Karpas-422 (cell line): ENCODE measurements at regions not wholly inside any gene's neighbourhood (a gene's known extent, or its start where the extent isn't known, plus 50 kb on each side); places are given as distances from the start of the nearest gene placed in this dataset.

ENCODE experiments used
- DNase-seq: peaks from one replicate; pipeline ENCODE4 v3.0.0-alpha.2; 2015
- H2AFZ ChIP-seq: fragments of 200-600 bp; sonication (generic); 2 replicates; pipeline ENCODE4 v1.6.1; 2014; ENCODE audit warnings: antibody characterized with exemption, low read length, mixed read lengths
- H3K27ac ChIP-seq: fragments of 200-600 bp; sonication (generic); 2 replicates; pipeline ENCODE4 v1.5.1; 2014; ENCODE audit warnings: mild to moderate bottlenecking, low read length, moderate library complexity
- H3K27me3 ChIP-seq: fragments of 200-600 bp; sonication (generic); 2 replicates; pipeline ENCODE4 v1.6.1; 2014; ENCODE audit warnings: low read length, mixed read lengths
- H3K36me3 ChIP-seq: fragments of 200-600 bp; sonication (generic); 2 replicates; pipeline ENCODE4 v1.6.1; 2014; ENCODE audit warnings: low read length, mixed read lengths; ENCODE audit not compliant: insufficient read depth
- H3K4me1 ChIP-seq: fragments of 200-600 bp; sonication (generic); 2 replicates; pipeline ENCODE4 v1.6.1; 2014; ENCODE audit warnings: mild to moderate bottlenecking, low read length, mixed read lengths
- H3K4me2 ChIP-seq: fragments of 200-600 bp; sonication (generic); 2 replicates; pipeline ENCODE4 v1.6.1; 2014; ENCODE audit warnings: low read length, low read depth, mild to moderate bottlenecking; ENCODE audit not compliant: poor library complexity, severe bottlenecking
- H3K4me3 ChIP-seq: fragments of 200-600 bp; sonication (generic); 2 replicates; pipeline ENCODE4 v1.5.1; 2014; ENCODE audit warnings: mild to moderate bottlenecking, antibody characterized with exemption, low read length, mixed read lengths
- H3K79me2 ChIP-seq: fragments of 200-600 bp; sonication (generic); 2 replicates; pipeline ENCODE4 v1.6.1; 2014; ENCODE audit warnings: mild to moderate bottlenecking, low read length, mixed read lengths
- H3K9ac ChIP-seq: fragments of 200-600 bp; sonication (generic); 2 replicates; pipeline ENCODE4 v1.6.0; 2014; ENCODE audit warnings: low read length
- H3K9me2 ChIP-seq: fragments of 200-600 bp; sonication (generic), shearing (Covaris generic); replicated peaks from 2 replicates; pipeline ENCODE4 v1.6.0; 2014; ENCODE audit warnings: mild to moderate bottlenecking, low read length, moderate library complexity; ENCODE audit not compliant: insufficient read depth
- H3K9me3 ChIP-seq: fragments of 300-700, 200-600 bp; sonication (generic); 2 replicates; pipeline ENCODE4 v1.6.1; 2014; ENCODE audit warnings: low read length, mixed read lengths
- H4K20me1 ChIP-seq: fragments of 200-600 bp; sonication (generic); 2 replicates; pipeline ENCODE4 v1.6.1; 2014; ENCODE audit warnings: mild to moderate bottlenecking, antibody characterized with exemption, low read length, low read depth; ENCODE audit not compliant: insufficient read depth

- no peaks in the 10 kb centered on the region for H3K79me2 ChIP-seq
- H3K9me3 ChIP-seq: no peaks in the 10 kb centered on the region
- DNase-seq: no peak
- no peaks in the 10 kb centered on the region for H4K20me1 ChIP-seq
- no peak overlapping the region for H3K9ac ChIP-seq
- no peaks in the 10 kb centered on the region for H3K27me3 ChIP-seq
- H3K36me3 ChIP-seq: no peaks in the 10 kb centered on the region
- no peaks in the 10 kb centered on the region for H3K9me2 ChIP-seq
- no peak overlapping the region for H3K27ac ChIP-seq
- H3K4me1 ChIP-seq: no peaks in the 10 kb centered on the region
- H3K4me2 ChIP-seq: no peak overlapping the region
- no peak overlapping the region for H3K4me3 ChIP-seq
- H2AFZ ChIP-seq: no peak overlapping the region
These were observed 304.7 kb downstream of the RMST start for GRCh38 chr12:97767347-97767746.

GRCh38 chr12:97778111-97778510 is 315.5 kb downstream of the RMST start:
- no peaks in the 10 kb centered on the region for H3K79me2 ChIP-seq
- no peak overlapping the region for H3K4me3 ChIP-seq
- H3K9me3 ChIP-seq: no peaks in the 10 kb centered on the region
- H3K4me2 ChIP-seq: no peak overlapping the region
- H3K27me3 ChIP-seq: no peaks in the 10 kb centered on the region
- H2AFZ ChIP-seq: no peak overlapping the region
- no peaks in the 10 kb centered on the region for H3K36me3 ChIP-seq
- H3K9me2 ChIP-seq: no peaks in the 10 kb centered on the region
- peaks cover 5% of the 10 kb centered on the region; the same call in 1 of the 2 replicates for H3K4me1 ChIP-seq
- no peaks in the 10 kb centered on the region for H4K20me1 ChIP-seq
- no peak overlapping the region for H3K9ac ChIP-seq
- peak; percentile 52 for DNase-seq
- H3K27ac ChIP-seq: no peak overlapping the region

GRCh38 chr12:97781342-97781741 is 318.7 kb downstream of the RMST start:
- no peaks in the 10 kb centered on the region for H3K79me2 ChIP-seq
- no peaks in the 10 kb centered on the region for H3K36me3 ChIP-seq

GRCh38 chr12:97784904-97785303 is 322.3 kb downstream of the RMST start:
- Histone ChIP-seq H4K20me1 (no peaks in the 10 kb centered on the region), H3K9ac (no peak overlapping the region), H3K4me1 (no peaks in the 10 kb centered on the region), H3K36me3 (no peaks in the 10 kb centered on the region), H3K4me2 (no peak overlapping the region), H3K4me3 (no peak overlapping the region), H3K9me3 (no peaks in the 10 kb centered on the region), H3K79me2 (no peaks in the 10 kb centered on the region), H3K27me3 (no peaks in the 10 kb centered on the region), H3K27ac (no peak overlapping the region), H2AFZ (no peak overlapping the region), H3K9me2 (no peaks in the 10 kb centered on the region)
- no peak for DNase-seq

More at GRCh38 chr12:97781342-97781741, 318.7 kb downstream of the RMST start:
- Histone ChIP-seq H3K4me1 (peaks cover 5% of the 10 kb centered on the region; the same call in 1 of the 2 replicates), H3K4me3 (no peak overlapping the region), H3K9ac (no peak overlapping the region), H3K27ac (no peak overlapping the region), H3K27me3 (no peaks in the 10 kb centered on the region), H3K4me2 (no peak overlapping the region), H3K9me2 (no peaks in the 10 kb centered on the region), H4K20me1 (no peaks in the 10 kb centered on the region), H2AFZ (no peak overlapping the region), H3K9me3 (no peaks in the 10 kb centered on the region)
- no peak for DNase-seq

GRCh38 chr12:97790281-97790680 is 327.7 kb downstream of the RMST start:
- Histone ChIP-seq H3K9ac (no peak overlapping the region), H4K20me1 (no peaks in the 10 kb centered on the region)

GRCh38 chr12:97797473-97797872 is 334.9 kb downstream of the RMST start:
- Histone ChIP-seq H4K20me1 (no peaks in the 10 kb centered on the region), H3K9me2 (no peaks in the 10 kb centered on the region), H3K9ac (no peak overlapping the region), H3K79me2 (no peaks in the 10 kb centered on the region), H3K27me3 (no peaks in the 10 kb centered on the region; the same call in 1 of the 2 replicates), H3K9me3 (peaks cover 5% of the 10 kb centered on the region; the same call in 1 of the 2 replicates), H3K4me2 (no peak overlapping the region), H2AFZ (no peak overlapping the region), H3K36me3 (no peaks in the 10 kb centered on the region), H3K4me3 (no peak overlapping the region), H3K4me1 (no peaks in the 10 kb centered on the region), H3K27ac (no peak overlapping the region)
- no peak for DNase-seq

More at GRCh38 chr12:97790281-97790680, 327.7 kb downstream of the RMST start:
- no peaks in the 10 kb centered on the region for H3K9me2 ChIP-seq
- H3K27me3 ChIP-seq: no peaks in the 10 kb centered on the region; the same call in 1 of the 2 replicates
- no peak overlapping the region for H3K4me3 ChIP-seq
- no peaks in the 10 kb centered on the region for H3K4me1 ChIP-seq
- H3K27ac ChIP-seq: no peak overlapping the region
- H2AFZ ChIP-seq: no peak overlapping the region
- H3K79me2 ChIP-seq: no peaks in the 10 kb centered on the region
- H3K9me3 ChIP-seq: peaks cover 7% of the 10 kb centered on the region; the same call in 1 of the 2 replicates
- no peak overlapping the region for H3K4me2 ChIP-seq
- no peak for DNase-seq
- H3K36me3 ChIP-seq: no peaks in the 10 kb centered on the region

GRCh38 chr12:97800561-97800960 is 338.0 kb downstream of the RMST start:
- Histone ChIP-seq H3K4me3 (no peak overlapping the region), H3K36me3 (no peaks in the 10 kb centered on the region), H3K27ac (no peak overlapping the region), H2AFZ (no peak overlapping the region), H3K9ac (no peak overlapping the region), H3K9me3 (no peaks in the 10 kb centered on the region), H3K9me2 (no peaks in the 10 kb centered on the region), H3K4me1 (no peaks in the 10 kb centered on the region), H3K27me3 (no peaks in the 10 kb centered on the region), H3K4me2 (no peak overlapping the region), H4K20me1 (no peaks in the 10 kb centered on the region), H3K79me2 (no peaks in the 10 kb centered on the region)
- no peak for DNase-seq

- no peak for DNase-seq
- no peaks in the 10 kb centered on the region for H4K20me1 ChIP-seq
- H3K9me2 ChIP-seq: no peaks in the 10 kb centered on the region
- no peak overlapping the region for H3K9ac ChIP-seq
- no peaks in the 10 kb centered on the region for H3K79me2 ChIP-seq
- H3K27ac ChIP-seq: no peak overlapping the region
- H3K9me3 ChIP-seq: no peaks in the 10 kb centered on the region
- H3K4me3 ChIP-seq: no peak overlapping the region
- no peaks in the 10 kb centered on the region for H3K4me1 ChIP-seq
- H3K4me2 ChIP-seq: no peak overlapping the region
- no peaks in the 10 kb centered on the region for H3K27me3 ChIP-seq
- H2AFZ ChIP-seq: no peak overlapping the region
- no peaks in the 10 kb centered on the region for H3K36me3 ChIP-seq
These were observed 339.0 kb downstream of the RMST start for GRCh38 chr12:97801471-97802059.
